ENCODE measurements at regions not wholly inside any gene's neighbourhood (a gene's known extent, or its start where the extent isn't known, plus 50 kb on each side); places are given as distances from the start of the nearest gene placed in this dataset.
"Not testable (repeated sequence)": the region's sequence is repeated elsewhere in the genome, so short reads cannot be mapped to it uniquely, and the experiment has no call there.

DNA sequence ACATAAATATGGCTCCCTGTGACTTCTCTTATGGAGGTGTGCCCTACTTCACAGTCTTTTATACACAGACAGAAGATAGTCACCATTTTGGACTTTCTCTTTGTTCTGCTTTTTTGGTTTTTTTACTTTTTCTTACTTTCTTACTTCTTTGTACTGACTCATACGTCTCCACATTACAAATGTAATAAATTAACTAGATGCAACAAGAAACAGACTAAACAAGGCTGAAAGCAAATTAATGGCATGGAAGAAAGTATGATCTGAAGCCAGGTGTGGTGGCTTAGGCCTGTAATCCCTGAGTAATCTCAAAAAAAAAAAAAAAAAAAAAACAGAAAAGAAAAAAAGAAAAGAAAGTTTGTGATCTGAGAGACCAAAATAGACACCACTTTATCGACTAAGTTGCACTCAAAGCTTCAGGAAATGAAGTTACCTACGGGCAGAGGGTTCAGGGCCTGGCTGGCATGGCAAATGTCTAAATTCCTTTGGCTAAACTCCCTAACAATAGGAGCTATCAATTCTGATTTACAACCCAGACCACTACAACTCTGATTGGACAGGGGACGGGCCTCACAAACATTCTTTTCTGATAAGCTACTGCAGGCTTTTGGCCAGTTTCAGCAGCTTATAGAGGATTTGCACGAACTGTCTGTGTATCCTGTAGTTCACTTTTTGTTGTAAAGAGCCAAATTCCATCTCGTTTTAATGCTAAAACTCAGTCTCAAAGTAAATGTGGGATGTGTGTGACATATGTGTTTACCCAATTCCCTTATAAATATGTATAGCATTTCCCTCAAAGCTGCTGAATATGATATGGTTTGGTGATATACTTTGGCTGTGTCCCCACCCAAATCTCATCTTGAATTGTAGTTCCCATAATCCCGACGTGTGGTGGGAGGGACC lies 129.1 kb downstream of the SEPTIN14 start:
- H3K4me1 ChIP-seq (ENCODE audit: low read length) = no peaks in the 10 kb centered on the region
- TF ChIP-seq EZH2phosphoT487 (IDR thresholded peaks at IDR 0.05; ENCODE audit: low read depth) = no peak
- TF ChIP-seq, protein P1, sequence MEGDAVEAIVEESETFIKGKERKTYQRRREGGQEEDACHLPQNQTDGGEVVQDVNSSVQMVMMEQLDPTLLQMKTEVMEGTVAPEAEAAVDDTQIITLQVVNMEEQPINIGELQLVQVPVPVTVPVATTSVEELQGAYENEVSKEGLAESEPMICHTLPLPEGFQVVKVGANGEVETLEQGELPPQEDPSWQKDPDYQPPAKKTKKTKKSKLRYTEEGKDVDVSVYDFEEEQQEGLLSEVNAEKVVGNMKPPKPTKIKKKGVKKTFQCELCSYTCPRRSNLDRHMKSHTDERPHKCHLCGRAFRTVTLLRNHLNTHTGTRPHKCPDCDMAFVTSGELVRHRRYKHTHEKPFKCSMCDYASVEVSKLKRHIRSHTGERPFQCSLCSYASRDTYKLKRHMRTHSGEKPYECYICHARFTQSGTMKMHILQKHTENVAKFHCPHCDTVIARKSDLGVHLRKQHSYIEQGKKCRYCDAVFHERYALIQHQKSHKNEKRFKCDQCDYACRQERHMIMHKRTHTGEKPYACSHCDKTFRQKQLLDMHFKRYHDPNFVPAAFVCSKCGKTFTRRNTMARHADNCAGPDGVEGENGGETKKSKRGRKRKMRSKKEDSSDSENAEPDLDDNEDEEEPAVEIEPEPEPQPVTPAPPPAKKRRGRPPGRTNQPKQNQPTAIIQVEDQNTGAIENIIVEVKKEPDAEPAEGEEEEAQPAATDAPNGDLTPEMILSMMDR (IDR thresholded peaks at IDR 0.05; ENCODE audit: low read depth, low read length) = no peak
- no peaks in the 10 kb centered on the region for H3K36me3 ChIP-seq (replicated peaks; ENCODE audit: low read depth, low read length)
- H4K20me1 ChIP-seq (ENCODE audit: insufficient read depth, low read length) = no peaks in the 10 kb centered on the region
- no peak overlapping the region for H2AFZ ChIP-seq (ENCODE audit: low read depth, low read length)
- no peak overlapping the region for H3K27ac ChIP-seq (ENCODE audit: low read length)
- peaks cover 3% of the 10 kb centered on the region; the same call in 1 of the 2 replicates for H3K9me3 ChIP-seq (ENCODE audit: insufficient read depth, low read length)
- H3K27me3 ChIP-seq (ENCODE audit: low read depth, low read length) = no peaks in the 10 kb centered on the region
- H3K79me2 ChIP-seq (ENCODE audit: low read length) = no peaks in the 10 kb centered on the region
- no peak overlapping the region for H3K4me2 ChIP-seq (ENCODE audit: low read length)
- H3K9ac ChIP-seq (ENCODE audit: low read length) = no peak overlapping the region
- H3K4me3 ChIP-seq (ENCODE audit: low read length) = no peak overlapping the region

DNA sequence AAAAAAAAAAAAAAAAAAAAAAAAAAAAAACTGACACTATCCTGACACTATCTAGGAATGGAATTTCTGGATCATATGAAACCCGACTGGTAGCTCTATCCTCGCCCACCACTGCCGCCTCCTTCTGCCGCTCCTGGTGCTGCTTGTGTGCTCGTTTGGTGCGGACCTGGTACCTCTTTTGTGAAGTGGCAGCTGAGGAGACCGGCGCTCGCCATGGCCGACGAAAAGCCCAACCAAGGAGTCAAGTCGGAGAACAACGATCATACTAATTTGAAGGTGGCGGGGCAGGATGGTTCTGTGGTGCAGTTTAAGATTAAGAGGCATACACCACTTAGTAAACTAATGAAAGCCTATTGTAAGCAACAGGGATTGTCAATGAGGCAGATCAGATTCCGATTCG lies 130.6 kb downstream of the SEPTIN14 start:
- H3K36me3 ChIP-seq (replicated peaks; ENCODE audit: low read depth, low read length) = no peaks in the 10 kb centered on the region
- no peak overlapping the region for H3K27ac ChIP-seq (ENCODE audit: low read length)
- no peak overlapping the region for H2AFZ ChIP-seq (ENCODE audit: low read depth, low read length)
- no peaks in the 10 kb centered on the region for H3K79me2 ChIP-seq (ENCODE audit: low read length)
- TF ChIP-seq EZH2phosphoT487 (IDR thresholded peaks at IDR 0.05; ENCODE audit: low read depth) = no peak
- TF ChIP-seq, protein P1 (IDR thresholded peaks at IDR 0.05; ENCODE audit: low read depth, low read length) = no peak
- peaks cover 3% of the 10 kb centered on the region; the same call in 1 of the 2 replicates for H3K9me3 ChIP-seq (ENCODE audit: insufficient read depth, low read length)
- no peaks in the 10 kb centered on the region for H3K27me3 ChIP-seq (ENCODE audit: low read depth, low read length)
- H3K9ac ChIP-seq (ENCODE audit: low read length) = no peak overlapping the region
- H4K20me1 ChIP-seq (ENCODE audit: insufficient read depth, low read length) = no peaks in the 10 kb centered on the region
- no peaks in the 10 kb centered on the region for H3K4me1 ChIP-seq (ENCODE audit: low read length)
- no peak overlapping the region for H3K4me2 ChIP-seq (ENCODE audit: low read length)
- H3K4me3 ChIP-seq (ENCODE audit: low read length) = no peak overlapping the region

DNA sequence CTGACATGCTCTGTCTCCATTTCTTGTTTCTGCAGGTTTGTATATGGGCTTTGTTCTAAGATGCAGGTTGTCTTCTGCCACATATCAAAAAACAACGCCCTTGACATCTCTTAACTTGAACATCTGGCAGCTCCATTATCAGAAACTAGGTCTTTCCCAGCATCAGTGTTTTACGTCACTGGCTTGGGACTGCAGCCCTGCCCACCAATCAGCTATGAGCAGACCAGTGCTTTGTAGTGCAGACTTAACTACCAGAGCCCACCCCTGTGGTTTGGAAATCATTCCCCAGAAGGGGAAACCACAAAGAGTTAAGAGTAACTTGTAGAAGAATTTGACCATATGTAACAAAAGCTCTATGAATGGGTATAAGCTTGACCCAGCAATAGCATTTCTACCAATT lies 132.4 kb downstream of the SEPTIN14 start:
- no peak overlapping the region for H3K27ac ChIP-seq (ENCODE audit: low read length)
- no peak overlapping the region for H3K4me3 ChIP-seq (ENCODE audit: low read length)
- no peaks in the 10 kb centered on the region for H3K79me2 ChIP-seq (ENCODE audit: low read length)
- TF ChIP-seq, protein P1 (IDR thresholded peaks at IDR 0.05; ENCODE audit: low read depth, low read length) = no peak
- TF ChIP-seq EZH2phosphoT487 (IDR thresholded peaks at IDR 0.05; ENCODE audit: low read depth) = no peak
- no peaks in the 10 kb centered on the region for H3K4me1 ChIP-seq (ENCODE audit: low read length)
- H3K27me3 ChIP-seq (ENCODE audit: low read depth, low read length) = no peaks in the 10 kb centered on the region
- peaks cover 3% of the 10 kb centered on the region; the same call in 1 of the 2 replicates for H3K9me3 ChIP-seq (ENCODE audit: insufficient read depth, low read length)
- H3K9ac ChIP-seq (ENCODE audit: low read length) = no peak overlapping the region
- no peaks in the 10 kb centered on the region for H4K20me1 ChIP-seq (ENCODE audit: insufficient read depth, low read length)
- no peak overlapping the region for H2AFZ ChIP-seq (ENCODE audit: low read depth, low read length)
- H3K36me3 ChIP-seq (replicated peaks; ENCODE audit: low read depth, low read length) = no peaks in the 10 kb centered on the region
- no peak overlapping the region for H3K4me2 ChIP-seq (ENCODE audit: low read length)

DNA sequence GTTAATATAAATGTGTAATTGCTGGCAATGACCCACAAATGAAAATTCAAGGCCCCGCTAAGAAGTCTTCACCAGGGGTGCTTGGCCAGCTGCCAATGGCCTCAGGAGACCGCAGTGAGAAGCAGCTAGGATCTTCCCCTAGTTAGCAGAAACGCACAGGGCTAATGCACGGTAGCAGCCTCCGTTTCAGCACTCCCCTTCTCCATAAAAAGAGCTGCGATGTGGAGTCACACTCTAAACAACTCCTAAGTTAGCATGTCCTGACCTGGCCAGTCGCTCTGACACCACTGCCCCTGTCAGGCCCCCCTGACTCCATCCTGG lies 139.0 kb downstream of the SEPTIN14 start:
- TF ChIP-seq, protein P1 (IDR thresholded peaks at IDR 0.05; ENCODE audit: low read depth, low read length) = no peak
- TF ChIP-seq EZH2phosphoT487 (IDR thresholded peaks at IDR 0.05; ENCODE audit: low read depth) = no peak
- Histone ChIP-seq H3K4me2 (ENCODE audit: low read length) (no peak overlapping the region), H3K27ac (ENCODE audit: low read length) (no peak overlapping the region)

DNA sequence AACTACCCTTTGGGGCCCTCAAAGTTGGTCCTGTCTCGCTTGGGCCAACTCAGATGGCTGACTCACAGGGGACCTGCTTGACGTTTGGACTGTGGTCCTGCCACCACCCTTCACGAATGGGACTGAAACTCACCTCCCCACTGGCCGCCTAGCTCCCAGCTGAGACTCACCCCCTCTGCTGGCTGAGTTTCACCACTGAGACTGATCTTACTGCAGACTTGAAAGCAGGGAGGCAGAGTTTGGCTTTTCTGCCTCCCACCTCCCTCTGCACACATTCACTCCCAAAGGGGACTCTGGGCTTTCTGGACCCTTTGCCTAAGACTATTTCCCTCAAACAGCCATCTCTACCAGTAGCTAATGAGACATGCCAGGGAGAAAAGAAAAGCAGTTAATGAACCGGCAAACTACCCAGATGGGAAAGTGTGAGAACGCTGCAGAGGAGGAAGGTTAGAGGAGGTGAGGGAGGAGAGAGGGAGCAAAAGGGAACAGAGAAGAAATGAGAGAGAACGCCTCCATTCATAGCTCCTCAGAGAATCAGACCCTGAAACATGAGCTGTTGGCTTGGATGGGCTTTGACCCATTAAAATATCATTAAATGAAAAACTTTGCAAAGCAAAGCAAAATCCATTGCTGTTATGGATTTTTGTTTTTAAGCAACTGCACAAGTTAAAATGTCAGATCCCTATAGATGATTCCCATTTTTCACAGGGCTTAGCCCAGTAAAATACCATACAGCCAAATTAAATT lies 139.5 kb downstream of the SEPTIN14 start:
- H4K20me1 ChIP-seq (ENCODE audit: insufficient read depth, low read length); H3K79me2 ChIP-seq (ENCODE audit: low read length); H3K4me2 ChIP-seq (ENCODE audit: low read length); H3K4me1 ChIP-seq (ENCODE audit: low read length); H3K27ac ChIP-seq (ENCODE audit: low read length); H3K4me3 ChIP-seq (ENCODE audit: low read length); H3K36me3 ChIP-seq (replicated peaks; ENCODE audit: low read depth, low read length); H2AFZ ChIP-seq (ENCODE audit: low read depth, low read length); H3K9ac ChIP-seq (ENCODE audit: low read length); H3K27me3 ChIP-seq (ENCODE audit: low read depth, low read length); H3K9me3 ChIP-seq (ENCODE audit: insufficient read depth, low read length): not testable (repeated sequence)

More for the DNA sequence above, 139.0 kb downstream of the SEPTIN14 start:
- H3K36me3 ChIP-seq (replicated peaks; ENCODE audit: low read depth, low read length) = no peaks in the 10 kb centered on the region
- no peak overlapping the region for H2AFZ ChIP-seq (ENCODE audit: low read depth, low read length)
- H4K20me1 ChIP-seq (ENCODE audit: insufficient read depth, low read length) = no peaks in the 10 kb centered on the region
- H3K79me2 ChIP-seq (ENCODE audit: low read length) = no peaks in the 10 kb centered on the region
- H3K27me3 ChIP-seq (ENCODE audit: low read depth, low read length) = no peaks in the 10 kb centered on the region
- no peak overlapping the region for H3K4me3 ChIP-seq (ENCODE audit: low read length)
- H3K4me1 ChIP-seq (ENCODE audit: low read length) = no peaks in the 10 kb centered on the region
- H3K9me3 ChIP-seq (ENCODE audit: insufficient read depth, low read length) = no peaks in the 10 kb centered on the region
- no peak overlapping the region for H3K9ac ChIP-seq (ENCODE audit: low read length)

DNA sequence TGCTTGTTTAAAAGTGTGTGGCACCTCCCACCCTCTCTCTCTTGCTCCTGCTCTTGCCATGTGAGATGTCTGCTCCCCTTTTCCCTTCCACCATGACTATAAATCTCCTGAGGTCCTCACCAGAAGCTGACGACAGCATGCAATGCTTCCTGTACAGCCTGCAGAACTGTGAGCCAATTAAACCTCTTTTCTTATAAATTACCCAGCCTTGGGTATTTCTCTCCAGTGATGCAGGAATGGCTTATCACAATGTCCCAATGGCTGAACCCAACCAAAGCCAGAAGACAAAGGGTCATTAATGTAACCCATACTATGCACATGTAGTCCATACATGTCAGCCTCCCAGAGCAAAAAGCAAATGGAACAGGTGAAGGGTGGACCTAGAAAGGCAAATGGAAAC lies 141.5 kb downstream of the SEPTIN14 start:
- H3K4me1 ChIP-seq (ENCODE audit: low read length); H2AFZ ChIP-seq (ENCODE audit: low read depth, low read length); H4K20me1 ChIP-seq (ENCODE audit: insufficient read depth, low read length); H3K4me3 ChIP-seq (ENCODE audit: low read length); H3K9me3 ChIP-seq (ENCODE audit: insufficient read depth, low read length); H3K4me2 ChIP-seq (ENCODE audit: low read length); H3K9ac ChIP-seq (ENCODE audit: low read length); H3K27ac ChIP-seq (ENCODE audit: low read length); H3K79me2 ChIP-seq (ENCODE audit: low read length); H3K36me3 ChIP-seq (replicated peaks; ENCODE audit: low read depth, low read length); H3K27me3 ChIP-seq (ENCODE audit: low read depth, low read length): not testable (repeated sequence)
